Neural progenitor cell (in vitro differentiated cells): ENCODE measurements at regions not wholly inside any gene's neighbourhood (a gene's known extent, or its start where the extent isn't known, plus 50 kb on each side); places are given as distances from the start of the nearest gene placed in this dataset.

Experiments used
- DNase-seq: peaks from one replicate; pipeline ENCODE4 v3.0.0-alpha.2; 2016; ENCODE audit warnings: low spot score
- H2AFZ ChIP-seq: fragments of 200-600 bp; sonication (generic); replicated peaks from 2 replicates; pipeline ENCODE4 v1.6.1; 2016; ENCODE audit warnings: antibody characterized with exemption
- H3F3A ChIP-seq: fragments of 200-600 bp; sonication (generic); 2 replicates; pipeline ENCODE4 v1.6.1; 2016; ENCODE audit warnings: antibody characterized with exemption, low read depth
- H3K27ac ChIP-seq: fragments of 200-600 bp; sonication (generic); 2 replicates; pipeline ENCODE4 v1.5.1; 2016; ENCODE audit warnings: mild to moderate bottlenecking
- H3K27me3 ChIP-seq: fragments of 200-600 bp; sonication (generic); 2 replicates; pipeline ENCODE4 v1.6.1; 2016; ENCODE audit warnings: mild to moderate bottlenecking, moderate library complexity
- H3K36me3 ChIP-seq: fragments of 200-600 bp; sonication (generic); 2 replicates; pipeline ENCODE4 v1.5.1; 2016
- H3K4me1 ChIP-seq: fragments of 200-600 bp; sonication (generic); 2 replicates; pipeline ENCODE4 v1.6.1; 2016; ENCODE audit warnings: mixed run types
- H3K4me2 ChIP-seq: fragments of 200-600 bp; sonication (generic); 2 replicates; pipeline ENCODE4 v1.6.1; 2016
- H3K4me3 ChIP-seq: fragments of 200-600 bp; sonication (generic); 2 replicates; pipeline ENCODE4 v1.5.1; 2016
- H3K79me2 ChIP-seq: fragments of 200-600 bp; sonication (generic); 2 replicates; pipeline ENCODE4 v1.6.1; 2016; ENCODE audit warnings: low read depth
- H3K9ac ChIP-seq: fragments of 200-600 bp; sonication (generic); 2 replicates; pipeline ENCODE4 v1.6.1; 2016
- H3K9me3 ChIP-seq: fragments of 200-600 bp; sonication (generic); 2 replicates; pipeline ENCODE4 v1.5.1; 2016; ENCODE audit warnings: low read depth
- H4K20me1 ChIP-seq: fragments of 200-600 bp; sonication (generic); 2 replicates; pipeline ENCODE4 v1.6.1; 2016; ENCODE audit warnings: low read depth
- H3K27ac Mint-ChIP-seq: 3 replicates; pipeline ENCODE4 v1.8.0; 2021; ENCODE audit warnings: mixed read lengths
- H3K27me3 Mint-ChIP-seq: 2 replicates; pipeline ENCODE4 v1.8.0; 2022; ENCODE audit warnings: low read depth, mild to moderate bottlenecking, inconsistent platforms, moderate library complexity, mixed read lengths; ENCODE audit not compliant: insufficient read depth
- H3K36me3 Mint-ChIP-seq: 3 replicates; pipeline ENCODE4 v1.8.0; 2021; ENCODE audit warnings: mixed read lengths
- H3K4me1 Mint-ChIP-seq: 3 replicates; pipeline ENCODE4 v1.8.0; 2021; ENCODE audit warnings: mixed read lengths
- H3K4me3 Mint-ChIP-seq: 3 replicates; pipeline ENCODE4 v1.8.0; 2021; ENCODE audit warnings: mild to moderate bottlenecking, moderate library complexity, mixed read lengths
- H3K9me3 Mint-ChIP-seq: 3 replicates; pipeline ENCODE4 v1.8.0; 2020; ENCODE audit warnings: mixed read lengths
- CTCF ChIP-seq: fragments of 200-600 bp; sonication (generic); IDR thresholded peaks from 2 replicates; pipeline ENCODE4 v1.5.1; 2017; ENCODE audit warnings: antibody characterized with exemption, mild to moderate bottlenecking
- EZH2 ChIP-seq: fragments of 200-600 bp; sonication (generic); IDR thresholded peaks from 2 replicates; pipeline ENCODE4 v1.6.1; 2017; ENCODE audit warnings: antibody characterized with exemption, mild to moderate bottlenecking, moderate library complexity
- EZH2phosphoT487 ChIP-seq: fragments of 200-600 bp; sonication (generic); IDR thresholded peaks from 2 replicates; pipeline ENCODE4 v1.6.1; 2017; ENCODE audit warnings: antibody characterized with exemption

GRCh38 chr15:95247071-95247984, 1016.0 kb downstream of the MCTP2 start:
- Histone ChIP-seq H3K4me2 (no peak overlapping the region), H3K27ac (no peak overlapping the region), H3K4me3 (no peak overlapping the region), H3K27me3 (no peaks in the 10 kb centered on the region), H3K79me2 (no peaks in the 10 kb centered on the region), H3F3A (no peaks in the 10 kb centered on the region), H4K20me1 (no peaks in the 10 kb centered on the region), H3K4me1 (peaks cover under 1% of the 10 kb centered on the region), H3K36me3 (no peaks in the 10 kb centered on the region), H2AFZ (no peak overlapping the region), H3K9ac (no peak overlapping the region), H3K9me3 (no peaks in the 10 kb centered on the region)
- Mint-ChIP-seq H3K9me3 (no peaks in the 10 kb centered on the region), H3K4me1 (no peaks in the 10 kb centered on the region), H3K27me3 (peaks cover 2% of the 10 kb centered on the region), H3K36me3 (no peaks in the 10 kb centered on the region), H3K4me3 (no peak overlapping the region), H3K27ac (no peak overlapping the region)
- DNase-seq: no peak
- TF ChIP-seq EZH2phosphoT487 (no peak), EZH2 (no peak), CTCF (no peak)

- Mint-ChIP-seq H3K4me3 (no peak overlapping the region), H3K4me1 (no peaks in the 10 kb centered on the region), H3K9me3 (no peaks in the 10 kb centered on the region), H3K27me3 (no peaks in the 10 kb centered on the region), H3K36me3 (no peaks in the 10 kb centered on the region), H3K27ac (no peak overlapping the region)
- Histone ChIP-seq H4K20me1 (no peaks in the 10 kb centered on the region), H3K9ac (no peak overlapping the region), H3K79me2 (no peaks in the 10 kb centered on the region), H3K4me1 (peaks cover 7% of the 10 kb centered on the region), H2AFZ (no peak overlapping the region), H3K27ac (no peak overlapping the region), H3K9me3 (no peaks in the 10 kb centered on the region), H3K4me3 (no peak overlapping the region), H3K36me3 (no peaks in the 10 kb centered on the region), H3K27me3 (no peaks in the 10 kb centered on the region), H3F3A (no peaks in the 10 kb centered on the region), H3K4me2 (no peak overlapping the region)
- DNase-seq: no peak
- TF ChIP-seq EZH2: no peak
- no peak for TF ChIP-seq EZH2phosphoT487
- no peak for TF ChIP-seq CTCF
These were observed 1018.2 kb downstream of the MCTP2 start for GRCh38 chr15:95249524-95249923.

GRCh38 chr15:95252404-95252803, 1021.0 kb downstream of the MCTP2 start:
- Histone ChIP-seq H3K27ac (no peak overlapping the region), H3K4me1 (peaks cover 7% of the 10 kb centered on the region), H3F3A (no peaks in the 10 kb centered on the region), H3K9me3 (no peaks in the 10 kb centered on the region), H3K9ac (no peak overlapping the region), H3K4me2 (no peak overlapping the region), H4K20me1 (no peaks in the 10 kb centered on the region), H3K79me2 (no peaks in the 10 kb centered on the region), H3K36me3 (no peaks in the 10 kb centered on the region), H3K4me3 (no peak overlapping the region), H2AFZ (no peak overlapping the region), H3K27me3 (no peaks in the 10 kb centered on the region)
- H3K27ac Mint-ChIP-seq: no peak overlapping the region
- no peaks in the 10 kb centered on the region for H3K36me3 Mint-ChIP-seq
- H3K27me3 Mint-ChIP-seq: no peaks in the 10 kb centered on the region
- TF ChIP-seq CTCF: no peak
- no peak for TF ChIP-seq EZH2
- no peak for TF ChIP-seq EZH2phosphoT487
- DNase-seq: no peak
- no peaks in the 10 kb centered on the region for H3K9me3 Mint-ChIP-seq
- no peak overlapping the region for H3K4me3 Mint-ChIP-seq
- H3K4me1 Mint-ChIP-seq: no peaks in the 10 kb centered on the region
